ENCODE measurements at regions not wholly inside any gene's neighbourhood (a gene's known extent, or its start where the extent isn't known, plus 50 kb on each side); places are given as distances from the start of the nearest gene placed in this dataset.

DNA sequence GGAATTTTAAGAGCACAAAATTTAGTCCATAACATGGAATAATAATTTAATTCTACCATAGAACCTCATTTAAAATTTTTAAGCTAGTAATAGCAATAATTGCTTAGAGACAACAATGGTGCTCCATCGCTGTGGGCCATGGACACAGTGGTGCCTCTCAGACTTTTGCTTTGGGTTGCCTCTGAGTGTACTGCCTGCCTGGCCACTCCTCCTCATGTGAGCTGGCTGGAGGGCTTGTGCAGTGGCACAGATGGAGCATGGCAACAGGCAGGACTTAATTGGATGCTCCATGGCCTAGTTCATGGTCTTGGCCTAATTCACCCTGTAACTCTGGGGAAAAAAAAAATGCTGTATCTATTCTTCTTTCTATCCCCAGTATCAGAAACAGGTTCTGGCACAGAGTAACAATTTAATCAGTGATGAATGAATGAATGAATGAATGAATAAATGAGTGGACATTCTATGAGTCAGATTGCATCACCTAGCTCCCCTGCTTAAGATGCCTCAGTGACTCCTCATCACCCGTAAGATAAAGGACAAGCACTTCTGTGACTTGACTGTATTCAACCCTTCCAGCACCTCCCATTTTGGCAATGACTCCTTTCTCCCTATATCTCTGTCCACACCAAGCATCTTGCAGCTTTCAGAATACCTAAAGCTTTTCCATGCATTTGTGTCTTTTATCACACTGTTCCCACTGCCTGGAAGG is 211.8 kb upstream of the SLC14A2 start:
- Histone ChIP-seq H3K27me3 (no peaks in the 10 kb centered on the region), H3K79me2 (ENCODE audit: low read depth) (no peaks in the 10 kb centered on the region), H3K4me2 (no peak overlapping the region), H2AFZ (replicated peaks) (no peak overlapping the region), H3K9ac (no peak overlapping the region), H3K4me1 (peaks cover 8% of the 10 kb centered on the region), H3K9me3 (ENCODE audit: low read depth) (no peaks in the 10 kb centered on the region), H4K20me1 (ENCODE audit: low read depth) (no peaks in the 10 kb centered on the region), H3K36me3 (no peaks in the 10 kb centered on the region), H3F3A (ENCODE audit: low read depth) (no peaks in the 10 kb centered on the region), H3K27ac (no peak overlapping the region), H3K4me3 (no peak overlapping the region)
- Mint-ChIP-seq H3K27ac (no peak overlapping the region), H3K36me3 (no peaks in the 10 kb centered on the region), H3K4me3 (no peak overlapping the region), H3K27me3 (ENCODE audit: insufficient read depth, low read depth) (peaks cover 2% of the 10 kb centered on the region), H3K9me3 (peaks cover 8% of the 10 kb centered on the region), H3K4me1 (no peaks in the 10 kb centered on the region)
- no peak for DNase-seq (ENCODE audit: low spot score)
- TF ChIP-seq, protein P1, sequence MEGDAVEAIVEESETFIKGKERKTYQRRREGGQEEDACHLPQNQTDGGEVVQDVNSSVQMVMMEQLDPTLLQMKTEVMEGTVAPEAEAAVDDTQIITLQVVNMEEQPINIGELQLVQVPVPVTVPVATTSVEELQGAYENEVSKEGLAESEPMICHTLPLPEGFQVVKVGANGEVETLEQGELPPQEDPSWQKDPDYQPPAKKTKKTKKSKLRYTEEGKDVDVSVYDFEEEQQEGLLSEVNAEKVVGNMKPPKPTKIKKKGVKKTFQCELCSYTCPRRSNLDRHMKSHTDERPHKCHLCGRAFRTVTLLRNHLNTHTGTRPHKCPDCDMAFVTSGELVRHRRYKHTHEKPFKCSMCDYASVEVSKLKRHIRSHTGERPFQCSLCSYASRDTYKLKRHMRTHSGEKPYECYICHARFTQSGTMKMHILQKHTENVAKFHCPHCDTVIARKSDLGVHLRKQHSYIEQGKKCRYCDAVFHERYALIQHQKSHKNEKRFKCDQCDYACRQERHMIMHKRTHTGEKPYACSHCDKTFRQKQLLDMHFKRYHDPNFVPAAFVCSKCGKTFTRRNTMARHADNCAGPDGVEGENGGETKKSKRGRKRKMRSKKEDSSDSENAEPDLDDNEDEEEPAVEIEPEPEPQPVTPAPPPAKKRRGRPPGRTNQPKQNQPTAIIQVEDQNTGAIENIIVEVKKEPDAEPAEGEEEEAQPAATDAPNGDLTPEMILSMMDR (IDR thresholded peaks at IDR 0.05) = no peak
- no peak for TF ChIP-seq EZH2phosphoT487 (IDR thresholded peaks at IDR 0.05)
- TF ChIP-seq EZH2 (IDR thresholded peaks at IDR 0.05) = no peak

DNA sequence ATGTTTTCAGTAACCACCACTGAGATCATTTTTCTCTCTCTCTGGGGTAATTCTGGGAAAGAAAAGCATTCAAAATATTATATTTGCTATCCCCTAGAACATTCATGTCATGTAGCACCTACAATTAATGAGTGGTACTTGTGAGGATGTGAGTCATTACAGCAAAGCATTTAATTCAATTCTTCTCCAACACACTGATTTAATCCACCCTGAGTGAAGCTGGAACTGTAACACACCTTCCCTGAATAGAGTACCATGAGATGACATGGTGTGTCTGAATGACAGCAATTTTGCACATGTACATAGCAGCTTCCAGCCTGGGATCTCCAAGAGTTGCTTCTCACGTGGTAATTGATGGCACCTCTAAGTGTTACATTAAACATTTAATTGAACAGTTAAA is 207.1 kb upstream of the SLC14A2 start:
- Histone ChIP-seq H3K4me2 (no peak overlapping the region), H3K79me2 (ENCODE audit: low read depth) (no peaks in the 10 kb centered on the region), H3K9ac (no peak overlapping the region), H3K36me3 (no peaks in the 10 kb centered on the region), H3K27me3 (no peaks in the 10 kb centered on the region), H2AFZ (replicated peaks) (no peak overlapping the region), H3K27ac (no peak overlapping the region), H3K9me3 (ENCODE audit: low read depth) (no peaks in the 10 kb centered on the region), H3F3A (ENCODE audit: low read depth) (no peaks in the 10 kb centered on the region), H3K4me3 (no peak overlapping the region), H4K20me1 (ENCODE audit: low read depth) (no peaks in the 10 kb centered on the region), H3K4me1 (no peaks in the 10 kb centered on the region)
- TF ChIP-seq, protein P1 (IDR thresholded peaks at IDR 0.05) = no peak
- no peak for TF ChIP-seq EZH2phosphoT487 (IDR thresholded peaks at IDR 0.05)
- no peak for TF ChIP-seq EZH2 (IDR thresholded peaks at IDR 0.05)
- peaks cover 2% of the 10 kb centered on the region for H3K27me3 Mint-ChIP-seq (ENCODE audit: insufficient read depth, low read depth)
- no peak overlapping the region for H3K4me3 Mint-ChIP-seq
- DNase-seq (ENCODE audit: low spot score) = no peak
- no peaks in the 10 kb centered on the region for H3K36me3 Mint-ChIP-seq
- no peaks in the 10 kb centered on the region for H3K4me1 Mint-ChIP-seq
- H3K27ac Mint-ChIP-seq = no peak overlapping the region
- peaks cover 10% of the 10 kb centered on the region for H3K9me3 Mint-ChIP-seq

DNA sequence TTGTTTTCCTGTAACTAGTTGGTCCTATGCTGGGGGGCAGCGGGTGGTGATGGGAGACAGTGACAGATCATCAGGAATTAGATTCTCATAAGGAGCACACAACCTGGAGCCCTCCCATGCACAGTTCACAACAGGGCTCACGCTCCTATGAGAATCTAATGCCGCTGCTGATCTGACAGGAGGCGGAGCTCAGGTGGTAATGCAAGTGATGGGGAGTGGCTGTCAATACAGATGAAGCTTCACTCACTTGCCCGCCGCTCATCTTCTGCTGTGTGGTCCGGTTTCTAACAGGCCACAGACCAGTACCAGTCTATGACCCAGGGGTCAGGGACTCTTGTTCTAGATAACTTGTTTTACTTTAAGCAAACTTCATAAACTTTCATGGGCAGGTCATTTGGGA is 205.3 kb upstream of the SLC14A2 start:
- Histone ChIP-seq H3K9me3 (ENCODE audit: low read depth) (no peaks in the 10 kb centered on the region), H4K20me1 (ENCODE audit: low read depth) (no peaks in the 10 kb centered on the region), H3K4me1 (no peaks in the 10 kb centered on the region), H3K4me3 (no peak overlapping the region), H3K27me3 (no peaks in the 10 kb centered on the region), H3K36me3 (no peaks in the 10 kb centered on the region), H3K4me2 (no peak overlapping the region), H3F3A (ENCODE audit: low read depth) (no peaks in the 10 kb centered on the region), H3K27ac (no peak overlapping the region), H3K9ac (no peak overlapping the region), H3K79me2 (ENCODE audit: low read depth) (no peaks in the 10 kb centered on the region), H2AFZ (replicated peaks) (no peak overlapping the region)
- no peak for DNase-seq (ENCODE audit: low spot score)
- H3K27me3 Mint-ChIP-seq (ENCODE audit: insufficient read depth, low read depth) = peaks cover 2% of the 10 kb centered on the region
- H3K27ac Mint-ChIP-seq = no peak overlapping the region
- H3K36me3 Mint-ChIP-seq = no peaks in the 10 kb centered on the region
- peaks cover 10% of the 10 kb centered on the region for H3K9me3 Mint-ChIP-seq
- H3K4me3 Mint-ChIP-seq = no peak overlapping the region
- H3K4me1 Mint-ChIP-seq = no peaks in the 10 kb centered on the region
- TF ChIP-seq EZH2 (IDR thresholded peaks at IDR 0.05) (no peak), EZH2phosphoT487 (IDR thresholded peaks at IDR 0.05) (no peak)
- TF ChIP-seq, protein P1 (IDR thresholded peaks at IDR 0.05) = no peak
